ENCODE measurements at regions not wholly inside any gene's neighbourhood (a gene's known extent, or its start where the extent isn't known, plus 50 kb on each side); places are given as distances from the start of the nearest gene placed in this dataset.

DNA sequence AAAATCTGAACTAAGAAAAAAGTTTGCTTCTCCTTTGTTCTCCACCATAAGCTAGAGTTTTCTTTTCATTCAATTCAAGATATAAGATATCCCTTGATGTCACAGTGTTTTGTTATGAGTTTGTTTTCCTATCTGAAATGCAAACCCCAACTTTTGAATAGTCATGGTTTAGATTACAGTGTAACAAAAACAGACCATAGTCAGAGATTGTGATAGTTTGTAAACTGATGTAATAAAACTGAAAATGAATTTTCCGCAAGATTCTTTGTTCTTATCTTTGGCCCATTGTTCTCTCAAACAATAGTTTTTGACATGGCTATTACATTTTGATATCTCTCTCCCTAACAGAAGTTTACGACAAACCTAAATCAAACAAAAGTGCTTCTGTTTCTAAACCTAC lies 121.7 kb upstream of the GADL1 start:
- TF ChIP-seq EZH2 (IDR thresholded peaks at IDR 0.05; ENCODE audit: insufficient read depth, poor library complexity, severe bottlenecking): no peak
- TF ChIP-seq EZH2phosphoT487 (IDR thresholded peaks at IDR 0.05; ENCODE audit: insufficient read depth, low read depth): no peak

All from GM23248 (cell line).